Muscle of back (tissue), 3 donors: ENCODE measurements at regions not wholly inside any gene's neighbourhood (a gene's known extent, or its start where the extent isn't known, plus 50 kb on each side); places are given as distances from the start of the nearest gene placed in this dataset.
"Not testable (repeated sequence)": the region's sequence is repeated elsewhere in the genome, so short reads cannot be mapped to it uniquely, and the experiment has no call there.

Experiments used
- DNase-seq, 3 donors: peaks; one replicate each; pipeline versions ENCODE4 v3.0.0 to v3.0.0-alpha.2; 2013

DNA sequence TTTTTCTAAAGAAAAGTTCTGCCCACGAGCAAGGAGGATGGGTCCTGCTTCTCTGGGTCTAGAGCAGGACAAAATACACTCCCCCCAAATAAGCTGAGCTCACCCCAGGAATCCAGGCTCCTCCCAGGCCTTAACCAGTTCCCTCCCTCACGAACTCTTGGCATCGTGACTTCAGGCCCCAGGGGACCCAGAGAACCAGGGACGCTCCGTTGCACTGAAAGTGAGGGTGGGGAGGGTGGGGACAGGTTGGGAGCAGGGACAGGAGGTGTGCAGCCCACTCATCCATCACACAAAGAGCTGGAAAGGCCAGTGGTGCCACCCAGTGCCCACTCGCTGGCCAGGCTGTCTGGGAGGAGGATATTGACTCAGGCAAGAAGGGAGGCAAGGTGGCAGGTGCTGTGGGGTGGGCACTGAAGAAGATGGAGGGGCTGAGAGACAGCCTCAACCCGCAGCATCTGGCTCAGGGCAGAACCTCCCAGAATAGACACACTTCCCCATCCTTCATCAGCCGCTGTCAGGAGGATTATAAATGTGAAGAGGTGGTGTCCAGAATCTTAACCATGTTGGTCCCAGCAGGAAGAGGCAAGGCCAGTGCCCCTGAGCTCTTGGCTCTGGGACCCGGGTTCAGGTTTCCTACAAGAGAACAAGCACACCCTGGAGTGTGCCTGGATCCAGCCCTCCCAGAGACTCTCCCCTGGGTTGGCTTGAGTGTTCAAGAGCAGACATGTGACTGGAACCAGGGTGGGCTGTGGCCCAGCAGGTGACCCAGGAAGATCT, 67.9 kb upstream of the RPL38 start:
- DNase-seq = no peak

DNA sequence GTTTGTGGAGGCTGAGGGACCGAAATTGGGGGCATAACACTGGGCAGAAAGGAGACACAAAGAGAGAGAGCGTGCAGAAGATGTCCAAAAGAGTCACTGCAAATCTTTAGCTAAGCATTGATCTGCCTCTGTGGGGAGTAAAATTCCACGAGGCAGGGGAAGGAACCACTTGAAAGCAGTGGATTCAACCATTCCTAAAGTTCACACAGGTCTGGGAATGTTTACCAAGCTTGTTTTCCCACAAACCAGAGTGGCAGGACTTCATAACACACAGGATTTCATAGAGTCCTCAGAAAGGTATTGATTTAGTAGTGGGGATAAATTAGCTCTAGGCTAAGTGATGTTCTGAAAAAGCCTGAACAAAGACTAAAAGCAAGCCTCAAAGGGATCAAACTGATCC, 66.1 kb upstream of the RPL38 start:
- DNase-seq = no peak

DNA sequence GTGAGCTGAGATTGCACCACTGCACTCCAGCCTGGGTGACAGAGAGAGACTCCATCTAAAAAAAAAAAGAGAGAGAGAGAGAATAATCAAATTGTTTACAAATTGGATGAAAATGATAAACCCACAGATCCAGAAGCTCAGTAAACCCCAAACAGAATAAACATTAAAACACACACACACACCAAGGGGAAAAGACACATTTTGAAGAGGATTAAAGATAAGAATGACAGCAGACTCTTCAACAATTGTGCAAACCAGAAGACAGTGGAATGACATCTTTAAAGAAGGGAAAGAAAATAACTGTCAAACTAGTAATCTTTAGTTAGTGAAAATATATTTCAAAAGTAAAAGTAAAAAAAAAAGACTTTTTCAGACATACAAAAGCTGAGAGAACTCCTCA, 64.4 kb upstream of the RPL38 start:
- DNase-seq = no peak

DNA sequence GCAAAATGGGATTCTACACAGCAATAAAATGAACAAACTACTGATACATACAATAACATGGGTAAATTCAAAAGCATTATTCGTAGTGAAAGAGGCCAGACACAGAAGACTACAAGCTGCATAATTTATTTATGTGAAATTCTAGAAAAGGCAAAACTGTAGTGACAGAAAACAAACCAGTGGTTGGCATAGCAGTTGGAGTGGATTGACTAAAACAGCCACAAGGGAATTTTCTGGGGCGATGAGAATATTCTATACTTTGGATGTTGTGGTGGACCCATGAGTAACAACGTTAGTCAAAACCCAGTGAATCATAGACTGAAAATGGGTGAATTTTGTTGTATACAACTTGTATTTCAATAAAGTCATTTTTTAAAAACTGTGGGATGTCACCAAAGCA, 63.2 kb upstream of the RPL38 start:
- no peak for DNase-seq

DNA sequence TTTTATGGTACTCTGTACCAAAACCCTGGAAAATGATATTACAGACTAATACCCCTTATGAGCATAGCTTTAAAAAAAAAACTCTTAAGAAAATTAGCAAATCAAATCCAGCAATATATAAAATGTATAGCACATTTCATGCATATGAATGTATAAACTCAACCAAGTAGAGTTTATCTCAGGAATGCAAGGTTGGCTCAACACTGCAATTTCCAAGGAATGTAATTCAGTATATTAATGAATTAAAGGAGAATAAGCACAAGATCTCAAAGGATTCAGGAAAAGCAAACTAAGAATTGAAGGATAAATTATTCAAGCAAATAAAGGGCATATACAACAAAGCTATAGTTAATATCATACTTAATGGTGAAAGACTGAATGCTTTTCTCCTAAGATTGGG, 61.9 kb upstream of the RPL38 start:
- no peak for DNase-seq

DNA sequence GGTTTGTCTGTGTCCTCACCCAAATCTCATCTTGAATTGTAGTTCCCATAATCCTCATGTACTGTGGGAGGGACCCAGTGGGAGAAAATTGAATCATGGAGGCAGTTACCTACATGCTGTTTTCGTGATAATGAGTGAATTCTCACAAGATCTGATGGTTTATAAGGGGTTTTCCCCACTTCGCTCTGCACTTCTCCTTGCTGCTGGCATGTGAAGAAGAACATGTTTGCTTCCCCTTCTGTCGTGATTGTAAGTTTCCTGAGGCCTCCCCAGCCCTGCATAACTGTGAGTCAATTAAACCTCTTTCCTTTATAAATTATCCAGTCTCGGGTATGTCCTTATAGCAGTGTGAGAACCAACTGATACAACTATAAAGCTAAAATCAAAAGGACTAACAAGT, 60.2 kb upstream of the RPL38 start:
- DNase-seq = not testable (repeated sequence)

DNA sequence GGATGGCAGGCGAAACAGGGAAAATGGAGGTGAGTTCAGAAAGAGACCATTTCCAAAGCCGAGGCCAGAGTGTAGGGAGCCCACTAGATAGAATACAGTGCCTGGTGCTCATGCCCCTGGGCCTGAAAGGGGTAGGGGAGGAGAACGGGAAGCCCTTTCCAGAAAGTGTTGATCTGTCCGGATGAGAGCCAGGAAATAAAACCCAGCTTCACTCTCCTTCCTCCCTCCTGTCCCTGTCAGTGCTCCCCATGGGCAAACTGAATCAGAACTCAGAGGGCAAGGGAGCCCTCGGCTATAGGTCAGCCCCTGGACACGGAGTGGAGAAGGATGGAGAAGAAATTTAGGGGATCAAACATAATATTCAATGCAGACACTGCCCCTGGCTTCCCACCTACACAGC, 57.7 kb upstream of the RPL38 start:
- DNase-seq = no peak

DNA sequence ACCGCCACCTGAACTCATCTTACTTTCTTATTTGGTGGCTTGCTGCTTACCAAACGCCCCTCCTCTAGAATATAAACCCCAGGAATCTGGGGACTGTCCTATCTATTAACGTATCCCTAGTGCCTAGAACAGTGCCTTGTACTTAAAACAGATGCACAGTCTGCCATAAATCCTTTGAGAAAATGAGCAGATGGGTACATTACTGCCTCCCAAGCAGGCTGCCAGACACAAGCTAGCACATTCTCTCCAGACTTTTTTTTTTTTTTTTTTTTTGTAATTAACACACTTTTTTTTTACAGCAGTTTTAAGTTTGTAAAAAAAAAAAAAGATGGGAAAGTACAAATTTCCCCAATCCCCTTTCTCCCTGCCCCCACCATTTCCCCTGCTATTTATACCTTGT, 57.3 kb upstream of the RPL38 start:
- no peak for DNase-seq

DNA sequence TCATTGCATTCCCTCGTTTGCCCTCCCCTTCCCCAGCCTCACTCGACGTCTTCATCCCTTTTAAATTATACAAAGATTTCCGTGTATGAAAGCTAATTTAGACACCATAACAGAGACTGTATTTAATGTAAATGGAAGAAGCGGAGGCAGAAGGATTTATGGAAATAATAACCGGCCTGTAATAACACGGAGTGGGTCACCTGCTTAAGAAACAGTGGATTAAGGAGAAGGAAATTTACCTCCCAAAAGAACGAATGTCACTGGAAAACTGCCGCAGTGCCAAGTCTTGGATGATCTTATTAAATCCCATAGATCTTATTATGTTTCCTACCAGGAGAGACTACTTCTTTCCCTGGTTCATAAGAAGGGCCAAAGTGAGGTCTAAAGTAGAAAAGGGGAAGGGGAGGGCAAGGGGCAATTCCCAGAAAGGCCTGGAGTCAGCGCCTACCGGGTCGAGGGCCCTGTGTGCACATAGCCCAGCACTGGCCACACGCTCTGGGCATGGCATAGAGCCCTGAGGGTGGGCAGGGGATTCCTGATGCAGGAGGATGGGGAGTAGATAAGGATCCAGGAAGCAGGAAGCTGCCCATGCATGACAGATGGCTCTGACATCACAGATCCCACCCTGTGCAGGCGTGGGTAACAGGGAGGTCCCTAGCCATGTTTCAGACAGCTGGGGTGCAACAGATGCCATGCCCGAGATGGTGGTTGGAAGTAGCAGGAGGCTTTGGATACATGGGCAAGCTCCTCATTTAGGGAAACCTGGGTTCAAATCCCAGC, 56.2 kb upstream of the RPL38 start:
- no peak for DNase-seq

DNA sequence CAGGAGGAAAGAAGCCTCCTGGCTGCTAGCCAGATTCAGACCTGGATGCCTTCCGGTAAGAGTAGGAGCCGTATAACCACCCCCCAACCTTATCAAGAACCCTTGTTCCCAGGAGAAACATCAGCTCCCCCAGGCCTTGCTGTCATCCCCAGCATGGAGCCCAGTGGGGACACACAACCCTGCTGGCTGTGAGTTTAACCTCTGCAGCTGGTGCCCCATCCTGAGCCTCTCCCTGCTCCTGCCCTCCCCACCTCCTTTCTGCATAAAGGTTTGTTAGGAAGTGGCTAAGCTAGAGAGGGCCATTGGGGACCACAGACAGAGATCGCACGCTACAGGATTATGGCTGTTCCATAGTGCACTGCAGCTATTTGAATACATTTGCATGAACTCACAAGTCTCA, 55.5 kb upstream of the RPL38 start:
- no peak for DNase-seq

DNA sequence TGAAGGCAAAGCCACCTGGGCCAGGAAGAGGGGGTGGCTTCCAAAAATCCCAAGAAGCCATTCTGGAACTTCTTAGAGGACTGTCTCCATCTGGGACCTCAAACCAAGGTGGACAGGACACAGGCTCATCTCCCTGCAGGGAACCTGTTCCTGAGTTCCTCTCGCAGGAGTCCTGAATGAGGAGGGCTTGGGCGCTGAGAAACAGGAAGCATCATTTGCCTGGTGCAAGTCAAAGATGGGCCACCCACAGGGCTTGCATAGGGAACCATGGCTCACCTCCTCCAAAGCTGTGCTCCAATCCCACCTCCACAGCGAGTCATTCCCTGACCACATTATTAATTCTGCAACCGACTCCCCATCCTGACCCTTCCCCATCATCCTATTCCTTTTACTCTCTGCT, 55.0 kb upstream of the RPL38 start:
- no peak for DNase-seq

DNA sequence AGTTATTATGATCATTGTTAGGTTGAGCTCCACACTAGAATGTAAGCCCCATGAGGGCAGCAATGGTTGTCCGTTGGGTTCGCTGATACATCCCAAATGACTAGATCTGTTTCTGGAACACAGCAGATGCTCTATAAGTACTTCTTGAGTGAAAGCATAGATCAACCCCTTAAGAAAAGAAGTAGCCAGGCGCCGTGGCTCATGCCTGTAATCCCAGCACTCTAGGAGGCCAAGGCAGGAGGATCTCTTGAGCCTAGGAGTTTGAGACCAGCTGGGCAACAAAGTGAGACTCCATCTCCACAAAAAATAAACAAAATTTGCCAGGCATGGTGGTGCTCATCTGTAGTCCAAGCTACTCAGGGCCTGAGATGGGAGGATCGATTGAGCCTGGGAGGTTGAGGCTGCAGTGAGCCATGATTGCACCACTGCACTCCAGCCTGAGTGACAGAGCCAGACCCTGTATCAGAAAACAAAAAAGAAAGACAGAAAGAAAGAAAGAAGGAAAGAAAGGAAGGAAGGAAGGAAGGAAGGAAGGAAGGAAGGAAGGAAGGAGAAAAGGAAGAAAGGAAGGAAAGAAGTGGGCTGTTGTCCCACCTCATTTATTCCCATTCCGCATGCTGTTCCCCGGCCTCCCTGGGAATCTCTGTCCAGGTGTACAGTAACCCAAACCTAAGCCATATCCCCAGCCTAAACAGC, 54.4 kb upstream of the RPL38 start:
- no peak for DNase-seq

DNA sequence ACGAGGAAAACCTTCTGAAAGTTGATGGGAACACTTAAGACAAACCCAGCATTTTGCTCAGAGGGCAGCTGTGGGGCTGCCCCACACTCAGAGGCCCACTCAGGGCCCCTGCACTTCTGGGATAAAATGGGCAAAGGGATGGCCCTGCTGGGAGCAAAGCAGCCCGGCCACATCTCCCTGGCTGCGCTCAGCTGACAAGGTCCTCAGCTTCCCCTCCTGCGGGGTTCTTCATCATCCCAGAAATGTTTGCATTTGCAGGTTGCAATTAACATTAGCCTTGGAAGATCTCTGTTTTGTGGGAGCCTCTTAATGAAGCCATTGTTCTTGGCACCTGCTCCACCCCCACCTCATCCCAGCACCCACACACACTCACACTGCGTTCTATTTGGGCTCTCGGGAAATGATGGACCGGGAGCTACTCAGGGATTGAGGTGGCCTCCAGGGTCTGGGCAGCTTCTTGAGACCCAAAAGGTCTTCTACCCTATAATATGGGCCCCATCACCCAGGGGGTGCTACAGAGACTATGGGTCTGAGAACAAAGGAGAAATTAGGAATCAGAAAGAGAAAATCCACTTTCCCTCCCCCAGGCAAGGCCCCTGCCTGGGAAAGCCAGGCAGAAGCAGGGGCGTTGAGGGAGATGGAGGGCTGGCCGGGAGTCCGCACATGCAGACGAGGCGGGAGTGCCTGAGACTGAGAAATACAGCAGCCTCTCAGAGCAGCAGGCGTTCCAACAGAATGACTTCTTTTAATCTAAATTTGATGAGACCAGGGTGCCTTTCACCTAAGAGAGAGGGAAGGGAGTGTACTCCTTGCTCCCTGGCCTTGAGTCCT, 53.7 kb upstream of the RPL38 start:
- no peak for DNase-seq

DNA sequence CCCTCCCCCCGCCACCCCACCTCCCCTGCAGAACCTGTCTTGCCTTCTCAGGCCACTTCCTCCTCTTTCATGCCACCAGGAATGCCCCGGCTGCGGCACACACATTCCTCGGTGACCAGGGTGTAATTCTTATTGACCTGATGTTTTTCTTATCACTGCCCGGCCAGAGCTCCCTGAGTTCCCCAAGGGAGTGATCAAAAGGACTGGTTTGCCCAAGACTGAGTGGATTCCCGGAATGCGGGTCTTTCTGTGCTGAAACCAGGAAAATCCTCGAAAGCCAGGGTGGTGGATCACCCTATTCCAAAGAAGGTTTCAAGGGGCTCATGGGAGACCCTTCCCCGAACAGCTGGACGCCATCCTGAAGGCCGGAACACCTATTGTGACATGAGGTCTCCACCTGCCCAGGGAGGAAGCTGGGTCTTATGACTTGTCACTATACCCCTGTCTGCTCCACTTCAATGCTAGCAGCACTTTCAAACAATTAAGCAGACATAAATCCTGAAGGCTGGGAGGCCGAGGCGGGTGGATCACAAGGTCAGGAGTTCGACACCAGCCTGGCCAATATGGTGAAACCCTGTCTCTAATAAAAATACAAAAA, 53.0 kb upstream of the RPL38 start:
- no peak for DNase-seq

DNA sequence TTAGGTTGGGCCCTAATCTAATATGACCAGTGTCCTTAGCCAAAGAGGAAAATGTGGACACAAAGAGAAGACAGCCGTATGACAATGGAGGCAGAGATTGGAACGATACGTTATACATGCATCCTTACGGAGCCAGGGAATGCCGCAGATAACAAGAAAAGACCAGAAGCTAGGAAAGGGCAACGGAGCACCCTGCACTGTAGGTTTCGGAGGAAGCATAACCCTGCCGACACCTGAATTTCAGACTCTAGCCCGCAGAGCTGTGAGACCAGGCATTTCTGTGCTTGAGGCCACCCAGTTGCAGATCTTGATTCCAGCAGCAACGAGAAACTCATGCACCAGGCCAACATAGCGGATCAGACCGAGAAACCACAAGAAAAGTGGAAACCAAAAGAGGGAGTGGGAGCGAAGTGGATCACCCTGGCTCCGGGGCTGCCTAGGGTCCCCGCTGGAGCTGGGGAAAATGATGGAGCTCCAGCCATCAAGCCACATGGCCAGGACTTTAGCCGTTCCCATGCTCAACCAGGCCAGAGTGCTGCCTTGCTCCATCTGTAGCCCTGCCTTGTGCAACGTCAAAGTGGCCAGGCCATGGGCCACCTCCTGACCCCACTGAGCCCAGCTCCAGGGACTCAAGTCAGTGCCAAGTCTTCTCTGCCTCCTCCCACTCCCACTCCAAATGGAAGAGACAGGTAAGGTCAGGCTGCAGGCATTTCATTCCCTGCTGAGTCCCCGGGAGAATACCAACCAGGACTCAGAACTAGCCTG, 51.7 kb upstream of the RPL38 start:
- DNase-seq = no peak

DNA sequence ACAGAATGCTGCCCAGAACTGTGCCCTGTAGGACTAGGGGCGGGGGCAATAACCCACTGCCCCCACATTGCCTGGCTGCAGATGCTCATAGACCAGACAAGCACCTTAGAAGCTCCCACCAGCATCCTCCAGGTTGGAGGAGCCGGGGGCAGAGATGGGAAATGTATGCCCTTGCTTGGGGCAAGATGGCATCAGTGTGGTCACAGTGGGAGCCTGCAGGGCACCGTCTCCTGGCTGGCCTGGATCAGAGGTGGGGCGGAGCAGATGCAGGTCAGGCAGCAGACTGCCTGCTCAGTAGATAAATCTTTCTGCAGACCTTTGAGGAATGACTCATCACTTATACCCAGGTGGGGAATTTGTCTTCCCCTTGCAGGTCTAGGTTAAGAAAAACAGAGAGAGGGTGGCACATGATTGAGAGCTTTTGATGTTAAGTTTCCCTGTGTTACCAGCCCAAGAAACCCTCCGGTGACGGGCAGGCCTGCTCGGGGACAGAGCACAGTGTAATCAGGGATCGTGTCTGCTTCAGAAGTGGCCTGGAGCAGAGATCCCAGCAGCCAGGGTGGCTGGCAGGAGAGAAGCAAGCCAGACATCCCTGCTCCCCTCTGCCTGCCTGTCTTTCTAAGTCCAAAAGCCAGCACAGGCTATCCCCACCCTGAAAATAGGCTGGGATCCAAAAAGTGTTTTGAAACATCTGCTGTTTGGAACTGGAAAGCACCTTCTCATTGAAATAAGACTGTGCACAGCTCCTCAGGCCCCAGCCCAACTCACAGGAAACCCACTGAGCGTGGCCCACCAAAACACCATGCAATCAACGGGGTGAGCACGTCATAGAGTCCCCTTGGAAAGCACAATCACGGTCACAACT, 50.7 kb upstream of the RPL38 start:
- DNase-seq = peak; percentile 29 to 68 (median 48)

DNA sequence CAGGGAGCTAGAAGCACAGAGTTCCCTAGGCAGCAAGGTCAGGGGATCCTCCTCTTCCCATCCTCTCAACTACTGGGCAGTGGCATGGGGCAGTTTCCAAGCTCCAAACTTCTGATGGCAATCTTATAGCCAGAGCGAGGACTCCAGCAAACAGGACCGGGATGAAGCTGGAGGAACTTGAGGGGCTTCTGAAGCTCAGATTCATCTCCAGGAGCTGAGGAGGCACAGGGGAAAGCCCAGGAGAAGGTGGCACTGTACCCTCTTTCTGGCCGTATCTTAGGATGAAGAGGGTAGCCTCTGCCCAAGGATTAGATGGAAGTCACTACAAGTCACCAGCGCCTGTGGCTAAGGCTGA, 50.0 kb upstream of the RPL38 start:
- DNase-seq = no peak
